ENCODE measurements at regions not wholly inside any gene's neighbourhood (a gene's known extent, or its start where the extent isn't known, plus 50 kb on each side); places are given as distances from the start of the nearest gene placed in this dataset.

DNA sequence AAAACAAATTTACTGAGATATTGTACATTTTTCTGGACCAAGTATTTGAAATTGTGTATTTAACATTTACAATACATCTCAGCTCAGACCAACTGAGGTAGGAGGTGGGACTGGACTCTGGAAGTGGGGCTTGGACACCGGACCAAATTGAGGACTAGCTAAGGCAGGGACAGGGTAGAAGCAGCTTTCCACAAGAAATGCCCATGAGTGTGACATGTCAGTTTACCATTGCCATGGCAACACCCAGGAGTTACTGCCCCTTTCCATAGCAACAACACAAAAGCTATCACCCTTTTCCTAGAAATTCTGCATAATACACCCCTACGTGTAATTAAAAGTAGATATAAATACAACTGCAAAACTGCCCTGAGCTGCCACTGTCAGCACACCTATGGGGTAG lies 191.5 kb upstream of the ASIC2 start:
- no peak for TF ChIP-seq EZH2 (IDR thresholded peaks at IDR 0.05; ENCODE audit: borderline replicate concordance, low read length)
- TF ChIP-seq, protein P1, sequence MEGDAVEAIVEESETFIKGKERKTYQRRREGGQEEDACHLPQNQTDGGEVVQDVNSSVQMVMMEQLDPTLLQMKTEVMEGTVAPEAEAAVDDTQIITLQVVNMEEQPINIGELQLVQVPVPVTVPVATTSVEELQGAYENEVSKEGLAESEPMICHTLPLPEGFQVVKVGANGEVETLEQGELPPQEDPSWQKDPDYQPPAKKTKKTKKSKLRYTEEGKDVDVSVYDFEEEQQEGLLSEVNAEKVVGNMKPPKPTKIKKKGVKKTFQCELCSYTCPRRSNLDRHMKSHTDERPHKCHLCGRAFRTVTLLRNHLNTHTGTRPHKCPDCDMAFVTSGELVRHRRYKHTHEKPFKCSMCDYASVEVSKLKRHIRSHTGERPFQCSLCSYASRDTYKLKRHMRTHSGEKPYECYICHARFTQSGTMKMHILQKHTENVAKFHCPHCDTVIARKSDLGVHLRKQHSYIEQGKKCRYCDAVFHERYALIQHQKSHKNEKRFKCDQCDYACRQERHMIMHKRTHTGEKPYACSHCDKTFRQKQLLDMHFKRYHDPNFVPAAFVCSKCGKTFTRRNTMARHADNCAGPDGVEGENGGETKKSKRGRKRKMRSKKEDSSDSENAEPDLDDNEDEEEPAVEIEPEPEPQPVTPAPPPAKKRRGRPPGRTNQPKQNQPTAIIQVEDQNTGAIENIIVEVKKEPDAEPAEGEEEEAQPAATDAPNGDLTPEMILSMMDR (IDR thresholded peaks at IDR 0.05; ENCODE audit: low read length): no peak
